ENCODE measurements at regions not wholly inside any gene's neighbourhood (a gene's known extent, or its start where the extent isn't known, plus 50 kb on each side); places are given as distances from the start of the nearest gene placed in this dataset.

DNA sequence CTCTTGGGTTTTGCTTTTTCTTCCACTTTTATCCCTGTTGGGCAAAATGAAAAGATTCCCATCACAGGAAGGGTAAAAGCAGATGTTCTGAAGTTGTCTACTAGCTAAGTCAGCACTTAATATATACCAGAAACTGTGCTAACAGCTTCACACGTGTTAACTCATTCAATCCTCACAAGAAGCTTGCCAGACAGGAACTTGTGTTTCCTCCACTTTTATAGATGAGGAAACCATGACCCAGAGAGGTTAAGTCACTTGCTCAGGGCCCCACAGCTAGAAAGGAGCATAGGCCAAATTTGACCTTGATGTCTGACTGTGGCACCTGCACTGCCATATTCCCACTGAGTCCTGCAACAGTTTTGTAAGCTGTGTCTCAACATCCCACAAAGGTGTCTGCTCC lies 76.8 kb upstream of the EPC2 start:
- TF ChIP-seq, protein P1, sequence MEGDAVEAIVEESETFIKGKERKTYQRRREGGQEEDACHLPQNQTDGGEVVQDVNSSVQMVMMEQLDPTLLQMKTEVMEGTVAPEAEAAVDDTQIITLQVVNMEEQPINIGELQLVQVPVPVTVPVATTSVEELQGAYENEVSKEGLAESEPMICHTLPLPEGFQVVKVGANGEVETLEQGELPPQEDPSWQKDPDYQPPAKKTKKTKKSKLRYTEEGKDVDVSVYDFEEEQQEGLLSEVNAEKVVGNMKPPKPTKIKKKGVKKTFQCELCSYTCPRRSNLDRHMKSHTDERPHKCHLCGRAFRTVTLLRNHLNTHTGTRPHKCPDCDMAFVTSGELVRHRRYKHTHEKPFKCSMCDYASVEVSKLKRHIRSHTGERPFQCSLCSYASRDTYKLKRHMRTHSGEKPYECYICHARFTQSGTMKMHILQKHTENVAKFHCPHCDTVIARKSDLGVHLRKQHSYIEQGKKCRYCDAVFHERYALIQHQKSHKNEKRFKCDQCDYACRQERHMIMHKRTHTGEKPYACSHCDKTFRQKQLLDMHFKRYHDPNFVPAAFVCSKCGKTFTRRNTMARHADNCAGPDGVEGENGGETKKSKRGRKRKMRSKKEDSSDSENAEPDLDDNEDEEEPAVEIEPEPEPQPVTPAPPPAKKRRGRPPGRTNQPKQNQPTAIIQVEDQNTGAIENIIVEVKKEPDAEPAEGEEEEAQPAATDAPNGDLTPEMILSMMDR (IDR thresholded peaks at IDR 0.05; ENCODE audit: low read length) = no peak
- no peak for TF ChIP-seq EZH2 (optimal IDR thresholded peaks at IDR 0.05; ENCODE audit: low read depth, low read length)

Measured in MM.1S (cell line).